Prostate gland (tissue), 2 donors: ENCODE measurements at regions not wholly inside any gene's neighbourhood (a gene's known extent, or its start where the extent isn't known, plus 50 kb on each side); places are given as distances from the start of the nearest gene placed in this dataset.

Source experiments
- POLR2A ChIP-seq: fragments of 450-650 bp; IDR thresholded peaks from one replicate; pipeline ENCODE4 v1.6.1; 2016; ENCODE audit warnings: antibody characterized with exemption, mild to moderate bottlenecking
- POLR2AphosphoS5 ChIP-seq: sonication (generic); formaldehyde crosslinking; IDR thresholded peaks from one replicate; pipeline ENCODE4 v1.6.1; 2017; ENCODE audit warnings: antibody characterized with exemption
- TF ChIP-seq, protein P1 (sequence below), 4 experiments: fragments of 200-600 bp in 2 of 4; fragments of 450-650 bp in 2 of 4; sonication (generic) in 2 of 4; IDR thresholded peaks; 1 replicate in 3 of 4; 2 replicates in 1 of 4; pipeline ENCODE4 v1.5.1; 2016 to 2019; ENCODE audit warnings: antibody characterized with exemption in 4 of 4, mild to moderate bottlenecking in 2 of 4, moderate library complexity in 2 of 4

- no peak for TF ChIP-seq POLR2A
- TF ChIP-seq POLR2AphosphoS5: no peak
- TF ChIP-seq, protein P1, sequence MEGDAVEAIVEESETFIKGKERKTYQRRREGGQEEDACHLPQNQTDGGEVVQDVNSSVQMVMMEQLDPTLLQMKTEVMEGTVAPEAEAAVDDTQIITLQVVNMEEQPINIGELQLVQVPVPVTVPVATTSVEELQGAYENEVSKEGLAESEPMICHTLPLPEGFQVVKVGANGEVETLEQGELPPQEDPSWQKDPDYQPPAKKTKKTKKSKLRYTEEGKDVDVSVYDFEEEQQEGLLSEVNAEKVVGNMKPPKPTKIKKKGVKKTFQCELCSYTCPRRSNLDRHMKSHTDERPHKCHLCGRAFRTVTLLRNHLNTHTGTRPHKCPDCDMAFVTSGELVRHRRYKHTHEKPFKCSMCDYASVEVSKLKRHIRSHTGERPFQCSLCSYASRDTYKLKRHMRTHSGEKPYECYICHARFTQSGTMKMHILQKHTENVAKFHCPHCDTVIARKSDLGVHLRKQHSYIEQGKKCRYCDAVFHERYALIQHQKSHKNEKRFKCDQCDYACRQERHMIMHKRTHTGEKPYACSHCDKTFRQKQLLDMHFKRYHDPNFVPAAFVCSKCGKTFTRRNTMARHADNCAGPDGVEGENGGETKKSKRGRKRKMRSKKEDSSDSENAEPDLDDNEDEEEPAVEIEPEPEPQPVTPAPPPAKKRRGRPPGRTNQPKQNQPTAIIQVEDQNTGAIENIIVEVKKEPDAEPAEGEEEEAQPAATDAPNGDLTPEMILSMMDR (IDR thresholded peaks at IDR 0.05): no peak
Observed at GRCh38 chr16:47999595-47999994, 156.2 kb downstream of the ABCC12 start.
